AG09309 (cell line): ENCODE measurements at regions not wholly inside any gene's neighbourhood (a gene's known extent, or its start where the extent isn't known, plus 50 kb on each side); places are given as distances from the start of the nearest gene placed in this dataset.
A peak's percentile ranks its signal among the peaks of the same experiment; 100 is the strongest.

Experiments used
- DNase-seq: peaks from one replicate; pipeline ENCODE4 v3.0.0-alpha.2; 2010; ENCODE audit warnings: low read depth
- H3K4me3 ChIP-seq: 2 replicates; pipeline ENCODE4 v1.5.1; 2011; ENCODE audit warnings: mild to moderate bottlenecking, low read depth, low read length, moderate library complexity; ENCODE audit not compliant: control insufficient read depth
- TF ChIP-seq, protein P1 (sequence below): IDR thresholded peaks from 2 replicates; pipeline ENCODE4 v1.5.1; 2011; ENCODE audit warnings: mild to moderate bottlenecking, low read depth, low read length, inconsistent platforms; ENCODE audit not compliant: insufficient read depth, control insufficient read depth; ENCODE audit errors: missing control alignments

DNA sequence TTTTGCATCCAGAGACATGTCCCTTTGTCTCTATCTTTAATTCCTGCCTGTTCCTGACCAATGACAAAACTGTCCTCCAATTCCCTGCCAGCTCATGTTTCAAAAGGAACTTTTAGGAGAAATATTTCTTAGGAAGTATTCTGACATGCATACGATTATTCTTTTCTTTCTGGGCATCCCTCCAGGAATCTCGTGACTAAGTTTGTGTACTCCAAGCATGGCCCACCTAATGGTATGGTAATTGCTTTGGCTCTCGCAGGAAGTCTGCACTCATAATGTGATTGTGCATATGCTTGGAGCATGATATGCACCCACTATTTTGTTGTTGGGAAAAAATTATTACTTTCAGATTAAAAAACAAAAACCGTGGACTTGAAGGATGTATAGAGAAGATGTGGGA, 256.4 kb downstream of the PRDM2 start:
- TF ChIP-seq, protein P1, sequence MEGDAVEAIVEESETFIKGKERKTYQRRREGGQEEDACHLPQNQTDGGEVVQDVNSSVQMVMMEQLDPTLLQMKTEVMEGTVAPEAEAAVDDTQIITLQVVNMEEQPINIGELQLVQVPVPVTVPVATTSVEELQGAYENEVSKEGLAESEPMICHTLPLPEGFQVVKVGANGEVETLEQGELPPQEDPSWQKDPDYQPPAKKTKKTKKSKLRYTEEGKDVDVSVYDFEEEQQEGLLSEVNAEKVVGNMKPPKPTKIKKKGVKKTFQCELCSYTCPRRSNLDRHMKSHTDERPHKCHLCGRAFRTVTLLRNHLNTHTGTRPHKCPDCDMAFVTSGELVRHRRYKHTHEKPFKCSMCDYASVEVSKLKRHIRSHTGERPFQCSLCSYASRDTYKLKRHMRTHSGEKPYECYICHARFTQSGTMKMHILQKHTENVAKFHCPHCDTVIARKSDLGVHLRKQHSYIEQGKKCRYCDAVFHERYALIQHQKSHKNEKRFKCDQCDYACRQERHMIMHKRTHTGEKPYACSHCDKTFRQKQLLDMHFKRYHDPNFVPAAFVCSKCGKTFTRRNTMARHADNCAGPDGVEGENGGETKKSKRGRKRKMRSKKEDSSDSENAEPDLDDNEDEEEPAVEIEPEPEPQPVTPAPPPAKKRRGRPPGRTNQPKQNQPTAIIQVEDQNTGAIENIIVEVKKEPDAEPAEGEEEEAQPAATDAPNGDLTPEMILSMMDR, result no peak
- no peak overlapping the region for H3K4me3 ChIP-seq
- no peak for DNase-seq

DNA sequence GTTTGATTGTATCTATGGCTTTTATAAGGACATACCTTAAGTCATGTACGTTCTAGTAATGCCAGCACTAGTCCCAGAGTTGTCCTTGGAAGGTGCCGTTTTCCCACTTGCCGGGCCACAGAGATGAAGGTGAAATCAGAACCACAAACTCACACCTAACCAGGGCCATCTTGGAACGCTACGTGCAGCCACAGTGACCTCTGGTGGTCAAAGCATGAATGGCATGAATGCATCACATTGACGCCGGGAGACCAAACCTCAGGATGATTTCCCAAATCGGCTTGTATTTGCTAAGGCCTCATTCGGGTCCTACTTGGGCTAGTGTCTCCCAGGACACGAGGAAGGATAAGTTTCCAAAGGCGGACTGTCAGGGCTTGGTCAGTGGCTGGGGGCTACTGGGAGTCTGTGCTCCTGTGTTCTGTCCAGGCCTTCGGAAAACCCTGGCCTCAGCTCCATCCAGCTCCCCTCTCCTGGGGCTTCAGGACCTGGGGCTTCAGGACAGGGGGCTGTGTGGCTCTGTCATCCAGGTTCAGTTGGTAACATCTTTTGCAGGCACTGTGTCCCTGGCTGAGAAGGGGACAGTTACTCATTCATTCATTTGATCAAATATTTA, 260.5 kb downstream of the PRDM2 start:
- no peak for DNase-seq
- H3K4me3 ChIP-seq, result no peak overlapping the region
- TF ChIP-seq, protein P1, result peak; percentile 98

DNA sequence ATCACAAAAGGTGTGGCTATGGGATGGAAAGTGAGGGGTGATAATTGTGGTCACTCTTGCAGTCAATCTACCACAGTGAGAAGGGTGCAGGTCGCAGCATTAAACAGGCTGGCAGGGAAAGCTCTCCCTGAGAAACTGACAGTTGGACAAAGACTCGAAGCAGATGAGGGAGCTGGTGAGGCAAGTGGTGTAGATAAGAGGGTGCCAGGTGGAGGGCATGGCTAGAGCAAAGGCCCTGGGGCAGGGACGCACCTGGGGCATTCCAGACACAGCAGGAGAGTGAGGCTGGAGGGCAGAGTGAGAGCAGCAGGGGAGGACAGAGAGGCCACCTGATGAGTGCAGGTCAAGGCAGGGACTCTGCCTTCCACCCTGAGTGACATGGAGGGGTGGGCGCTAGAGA, 264.8 kb downstream of the PRDM2 start:
- TF ChIP-seq, protein P1, result no peak
- H3K4me3 ChIP-seq, result no peak overlapping the region
- no peak for DNase-seq

DNA sequence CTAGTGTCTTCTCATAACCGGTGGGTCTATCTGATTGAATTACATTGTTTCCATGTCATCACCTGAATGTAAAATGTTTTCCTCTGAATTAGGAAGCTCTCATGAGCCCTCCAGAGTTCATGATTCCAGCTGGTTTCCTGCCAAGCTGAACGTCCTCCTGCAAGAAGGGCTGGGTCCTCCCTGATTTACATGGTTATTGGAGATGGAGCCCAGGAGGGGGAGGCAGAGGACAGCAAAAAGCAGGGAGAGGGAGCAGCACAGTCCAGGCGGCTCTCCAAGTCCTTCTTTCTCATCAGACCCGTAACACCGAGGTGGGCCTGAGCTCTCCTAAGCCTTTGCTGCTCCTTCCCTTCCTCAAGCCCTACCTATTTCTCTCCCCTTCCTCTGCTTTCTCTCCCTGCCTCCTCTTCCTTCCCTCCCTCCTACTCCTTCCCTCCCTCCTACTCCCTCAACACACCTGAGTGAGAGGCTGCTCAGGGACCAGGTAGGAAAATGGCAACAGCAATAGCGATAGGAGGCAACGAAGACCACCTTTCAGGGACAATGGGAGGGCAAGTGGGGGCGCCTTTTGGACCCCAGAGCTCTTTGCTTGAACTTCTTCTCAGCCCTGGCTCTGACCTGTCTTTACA, 265.9 kb downstream of the PRDM2 start:
- TF ChIP-seq, protein P1, result peak; percentile 55
- DNase-seq, result peak; percentile 21
- no peak overlapping the region for H3K4me3 ChIP-seq

DNA sequence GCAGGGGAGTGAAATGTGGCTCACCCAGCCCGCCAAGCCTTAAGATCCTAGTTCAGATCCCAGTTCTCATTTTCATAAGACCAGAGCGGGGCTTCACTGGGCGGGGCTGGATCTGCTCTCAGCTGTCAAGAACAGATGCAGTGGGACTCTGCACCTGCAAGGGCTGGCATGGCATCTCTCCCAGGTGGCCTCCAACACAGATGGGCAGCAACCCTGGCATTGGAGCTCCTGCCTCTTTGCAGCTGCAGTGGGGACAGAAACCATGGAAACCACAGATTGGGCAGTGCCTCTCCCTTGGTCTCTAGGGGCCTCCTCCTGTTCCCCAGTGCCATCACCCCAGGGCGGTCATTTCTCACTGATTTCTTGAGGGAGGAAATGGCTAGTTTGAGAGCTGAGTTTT, 267.7 kb downstream of the PRDM2 start:
- TF ChIP-seq, protein P1, result no peak
- no peak overlapping the region for H3K4me3 ChIP-seq
- DNase-seq, result no peak

DNA sequence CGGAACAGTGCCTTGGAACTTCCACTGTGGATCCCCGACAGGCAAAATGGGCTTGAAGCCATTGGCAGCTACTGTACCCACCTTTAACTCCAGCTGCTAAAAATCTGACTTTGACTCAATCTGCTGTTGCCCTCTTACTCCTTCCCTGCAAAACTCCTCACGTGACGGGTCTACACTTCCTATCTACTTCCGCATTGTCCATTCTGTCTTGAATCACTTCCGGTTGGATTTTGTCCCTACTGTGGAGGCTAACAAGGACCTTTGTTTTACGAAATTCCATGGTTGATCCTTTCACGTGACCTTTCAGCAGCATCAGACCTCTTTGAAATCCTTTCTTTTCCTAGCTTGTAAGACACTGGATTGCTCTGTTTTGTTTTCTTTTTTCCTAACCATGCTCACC, 268.4 kb downstream of the PRDM2 start:
- DNase-seq, result no peak
- no peak overlapping the region for H3K4me3 ChIP-seq
- TF ChIP-seq, protein P1, result no peak
